K562 (cell line): ENCODE measurements at regions not wholly inside any gene's neighbourhood (a gene's known extent, or its start where the extent isn't known, plus 50 kb on each side); places are given as distances from the start of the nearest gene placed in this dataset.

Source experiments
- ATAC-seq: fragments of 200-7000 bp; cut with Tn5 transposase; 3 replicates; pipeline ENCODE4 v1.9.1; 2020; ENCODE audit warnings: moderate library complexity
- BruUV-seq: library from RNA; stranded (reverse); fragments of 400-500 nt; replicated peaks from 2 replicates; lab custom pipeline; 2021; lab: Mats Ljungman, UMichigan
- CTCF ChIA-PET: fragments of 300-600 bp; formaldehyde crosslinking; extraction: SDS; loops from one replicate; lab custom pipeline; 2021; ENCODE audit warnings: low intra/inter-chr PET ratio; lab: Yijun Ruan, JAX
- POLR2A ChIA-PET: fragments of 300-600, 350-650 bp; sonication (Branson Sonifier 250); formaldehyde crosslinking; extraction: SDS; loops from one replicate; lab custom pipeline; 2021; ENCODE audit warnings: antibody characterized with exemption, inconsistent platforms; lab: Yijun Ruan, JAX
- DNase-seq, 4 experiments: peaks; one replicate each; pipeline versions ENCODE4 v3.0.0 to v3.0.0-alpha.2; 2011 to 2018; ENCODE audit warnings: low spot score in 3 of 4, mixed read lengths in 3 of 4; ENCODE audit errors: extremely low read depth in 1 of 4
- FAIRE-seq: peaks from 2 replicates; lab custom pipeline; 2011; peaks lifted over from hg19 to GRCh38; lab: Jason Lieb, UNC
- H2AFZ ChIP-seq: 2 replicates; pipeline ENCODE4 v1.6.0; 2011; ENCODE audit warnings: low read depth, low read length, control low read depth, inconsistent platforms
- H3K27ac ChIP-seq: fragments of 200-600 bp; 3 replicates; pipeline ENCODE4 v1.8.0; 2011; ENCODE audit warnings: low read depth, mild to moderate bottlenecking, control low read depth, inconsistent platforms, low read length, moderate library complexity, mixed read lengths; ENCODE audit errors: extremely low read depth
- H3K27me3 ChIP-seq, 2 experiments: fragments of 300-600 bp in 1 of 2; 2 replicates in 1 of 2; 3 replicates in 1 of 2; pipeline versions ENCODE4 v1.6.0 to v1.8.0; 2011; ENCODE audit warnings: inconsistent platforms in 2 of 2, low read length in 2 of 2, mild to moderate bottlenecking in 1 of 2, mixed read lengths in 1 of 2, moderate library complexity in 1 of 2; ENCODE audit not compliant: control insufficient read depth in 2 of 2, insufficient read depth in 2 of 2
- H3K36me3 ChIP-seq: fragments of 300-600 bp; 3 replicates; pipeline ENCODE4 v1.8.0; 2011; ENCODE audit warnings: mild to moderate bottlenecking, low read length, inconsistent platforms; ENCODE audit not compliant: control insufficient read depth, insufficient read depth
- H3K4me1 ChIP-seq, 2 experiments: fragments of 200-600 bp in 1 of 2; replicated peaks in 1 of 2; 2 replicates in 1 of 2; 3 replicates in 1 of 2; pipeline versions ENCODE4 v1.5.1 to v1.8.0; 2011; ENCODE audit warnings: inconsistent platforms in 2 of 2, low read length in 2 of 2, mild to moderate bottlenecking in 1 of 2, mixed read lengths in 1 of 2, moderate library complexity in 1 of 2; ENCODE audit not compliant: control insufficient read depth in 2 of 2, insufficient read depth in 2 of 2
- H3K4me2 ChIP-seq: 2 replicates; pipeline ENCODE4 v1.6.1; 2011; ENCODE audit warnings: low read length, control low read depth, inconsistent platforms, mixed read lengths; ENCODE audit not compliant: insufficient read depth
- H3K4me3 ChIP-seq: fragments of 200-600 bp; sonication (generic), shearing (Covaris generic); 2 replicates; pipeline ENCODE4 v1.5.1; 2016; ENCODE audit warnings: control low read depth, inconsistent platforms
- H3K79me2 ChIP-seq: fragments of 200-600 bp; 3 replicates; pipeline ENCODE4 v1.8.0; 2011; ENCODE audit warnings: low read length, inconsistent platforms; ENCODE audit not compliant: control insufficient read depth, insufficient read depth
- H3K9ac ChIP-seq, 2 experiments: 2 replicates each; pipeline versions ENCODE4 v1.6.0 to v1.6.1; 2011; ENCODE audit warnings: low read depth in 2 of 2, low read length in 2 of 2, control low read depth in 1 of 2, inconsistent platforms in 1 of 2, mild to moderate bottlenecking in 1 of 2, mixed read lengths in 1 of 2; ENCODE audit not compliant: insufficient read depth in 1 of 2
- H3K9me1 ChIP-seq: one replicate; pipeline ENCODE4 v1.6.0; 2011; ENCODE audit warnings: inconsistent platforms, mild to moderate bottlenecking, low read length, moderate library complexity; ENCODE audit not compliant: control insufficient read depth, insufficient read depth
- H3K9me3 ChIP-seq: replicated peaks from 2 replicates; pipeline ENCODE4 v1.5.1; 2011; ENCODE audit warnings: low read depth, low read length, inconsistent platforms; ENCODE audit not compliant: control insufficient read depth, insufficient read depth
- H4K20me1 ChIP-seq: replicated peaks from 2 replicates; pipeline ENCODE4 v1.6.1; 2011; ENCODE audit warnings: low read length, inconsistent platforms, mixed read lengths; ENCODE audit not compliant: control insufficient read depth, insufficient read depth
- C11orf30 ChIP-seq: fragments of 450-650 bp; IDR thresholded peaks from 2 replicates; pipeline ENCODE4 v1.6.1; 2016; ENCODE audit warnings: low read depth, mild to moderate bottlenecking
- CXXC5 ChIP-seq: fragments of 250-450 bp; sonication (Bioruptor Pico); IDR thresholded peaks from 2 replicates; pipeline ENCODE4 v1.8.0; 2022; ENCODE audit warnings: inconsistent platforms, mild to moderate bottlenecking, moderate library complexity
- ETS2 ChIP-seq: IDR thresholded peaks from 2 replicates; pipeline ENCODE4 v1.6.1; 2016; ENCODE audit warnings: borderline replicate concordance, missing genetic modification characterization, mild to moderate bottlenecking, moderate library complexity, missing compliant biosample characterization; ENCODE audit not compliant: poor library complexity, severe bottlenecking
- ETV5 ChIP-seq: sonication (generic); formaldehyde crosslinking; IDR thresholded peaks from 2 replicates; pipeline ENCODE4 v1.4.0; 2020; ENCODE audit warnings: low read depth, mild to moderate bottlenecking, missing genetic modification reagents
- HNRNPK ChIP-seq: fragments of 200-400 bp; formaldehyde crosslinking; IDR thresholded peaks from one replicate; pipeline ENCODE4 v1.6.1; 2018; ENCODE audit warnings: mild to moderate bottlenecking, low read depth, low read length; ENCODE audit not compliant: poor library complexity, severe bottlenecking
- KLF6 ChIP-seq: fragments of 250-450 bp; sonication (Bioruptor Pico); IDR thresholded peaks from 2 replicates; pipeline ENCODE4 v1.4.0; 2020; ENCODE audit warnings: mild to moderate bottlenecking, moderate library complexity, borderline replicate concordance
- RB1 ChIP-seq: fragments of 450-650 bp; IDR thresholded peaks from 2 replicates; pipeline ENCODE4 v1.6.1; 2017; ENCODE audit warnings: low read depth, mild to moderate bottlenecking
- WGBS: fragments of 100-300 bp; shearing (Covaris generic); methylation state at CpG from one replicate; pipeline ENCODE4 v1.1.6; 2016; ENCODE audit warnings: low coverage, mixed read lengths; ENCODE audit not compliant: insufficient coverage; ENCODE audit errors: missing lambda C conversion rate; 5-methylcytosine and 5-hydroxymethylcytosine counted together
- in situ Hi-C: fragments of 300-500 bp; cut with MboI; formaldehyde crosslinking; loops from 4 replicates; pipeline ENCODE4 v1.15.0; 2018; ENCODE audit warnings: inconsistent platforms, mixed read lengths
- intact Hi-C: fragments of 100-400 bp; cut with micrococcal nuclease; formaldehyde crosslinking; loops from 2 replicates; pipeline ENCODE4 v1.14.2; 2022
- TF ChIP-seq, protein P1 (sequence below): fragments of 450-650 bp; formaldehyde crosslinking; IDR thresholded peaks from 2 replicates; pipeline ENCODE4 v1.4.0; 2022; ENCODE audit warnings: missing genetic modification characterization

DNA sequence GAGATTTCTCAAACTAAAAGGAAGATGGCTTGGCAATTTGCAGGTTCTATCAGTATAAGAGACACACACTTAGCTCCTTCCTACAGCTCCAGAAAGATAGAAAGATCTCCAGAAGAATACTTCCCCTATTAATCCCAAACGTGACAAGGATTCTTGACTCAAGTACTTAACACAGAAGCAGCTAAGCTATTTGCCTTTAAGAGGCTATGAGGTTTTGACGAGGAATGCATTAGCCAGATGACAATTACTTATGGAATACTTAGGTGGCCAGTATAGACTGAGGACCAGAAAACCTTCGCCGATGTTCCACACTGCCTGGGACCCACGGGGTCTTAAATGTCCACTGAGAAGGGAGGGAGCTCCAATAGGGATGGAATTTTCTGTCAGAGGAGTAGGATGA, 340.5 kb upstream of the KIF2A start:
- ChIA-PET POLR2A (interaction anchor here (0.7 kb wide), 1 partner anchor 754 kb away, joined by 3 read pairs; no protein-coding TSS in a partner anchor), CTCF (no interaction called here)
- DNase-seq, result no peak
- in situ Hi-C loops, result no loop called here
- WGBS, result 1% methylated on average over 5 of the region's 5 CpGs
- TF ChIP-seq CXXC5, result no peak
- no peak for TF ChIP-seq ETS2 (tag)
- TF ChIP-seq C11orf30, result no peak
- TF ChIP-seq KLF6 (CRISPR knock-in tag), result no peak
- TF ChIP-seq, protein P1, sequence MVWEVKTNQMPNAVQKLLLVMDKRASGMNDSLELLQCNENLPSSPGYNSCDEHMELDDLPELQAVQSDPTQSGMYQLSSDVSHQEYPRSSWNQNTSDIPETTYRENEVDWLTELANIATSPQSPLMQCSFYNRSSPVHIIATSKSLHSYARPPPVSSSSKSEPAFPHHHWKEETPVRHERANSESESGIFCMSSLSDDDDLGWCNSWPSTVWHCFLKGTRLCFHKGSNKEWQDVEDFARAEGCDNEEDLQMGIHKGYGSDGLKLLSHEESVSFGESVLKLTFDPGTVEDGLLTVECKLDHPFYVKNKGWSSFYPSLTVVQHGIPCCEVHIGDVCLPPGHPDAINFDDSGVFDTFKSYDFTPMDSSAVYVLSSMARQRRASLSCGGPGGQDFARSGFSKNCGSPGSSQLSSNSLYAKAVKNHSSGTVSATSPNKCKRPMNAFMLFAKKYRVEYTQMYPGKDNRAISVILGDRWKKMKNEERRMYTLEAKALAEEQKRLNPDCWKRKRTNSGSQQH (CRISPR knock-in tag), result no peak
- no peak for TF ChIP-seq RB1
- no peak for TF ChIP-seq ETV5 (CRISPR knock-in tag)
- no peak for TF ChIP-seq HNRNPK
- Histone ChIP-seq H3K79me2 (no peaks in the 10 kb centered on the region), H3K27ac (no peak overlapping the region), H3K4me3 (no peak overlapping the region), H3K36me3 (no peaks in the 10 kb centered on the region), H2AFZ (no peak overlapping the region), H3K4me1 (no peaks in the 10 kb centered on the region), H3K9me1 (no peaks in the 10 kb centered on the region), H3K27me3 (no peaks in the 10 kb centered on the region), H4K20me1 (no peaks in the 10 kb centered on the region), H3K4me2 (no peak overlapping the region), H3K9me3 (no peaks in the 10 kb centered on the region), H3K9ac (no peak overlapping the region)
- ATAC-seq, result no peak
- no peak for FAIRE-seq
- intact Hi-C loops, result no loop called here
- no TSS peak for BruUV-seq
